HG03108 (cell line): ENCODE measurements at regions not wholly inside any gene's neighbourhood (a gene's known extent, or its start where the extent isn't known, plus 50 kb on each side); places are given as distances from the start of the nearest gene placed in this dataset.

Experiments used
- ATAC-seq: cut with Tn5 transposase; IDR thresholded peaks from one replicate; pipeline ENCODE4 v1.9.1; 2021; ENCODE audit warnings: moderate library complexity; ENCODE audit not compliant: unreplicated experiment

DNA sequence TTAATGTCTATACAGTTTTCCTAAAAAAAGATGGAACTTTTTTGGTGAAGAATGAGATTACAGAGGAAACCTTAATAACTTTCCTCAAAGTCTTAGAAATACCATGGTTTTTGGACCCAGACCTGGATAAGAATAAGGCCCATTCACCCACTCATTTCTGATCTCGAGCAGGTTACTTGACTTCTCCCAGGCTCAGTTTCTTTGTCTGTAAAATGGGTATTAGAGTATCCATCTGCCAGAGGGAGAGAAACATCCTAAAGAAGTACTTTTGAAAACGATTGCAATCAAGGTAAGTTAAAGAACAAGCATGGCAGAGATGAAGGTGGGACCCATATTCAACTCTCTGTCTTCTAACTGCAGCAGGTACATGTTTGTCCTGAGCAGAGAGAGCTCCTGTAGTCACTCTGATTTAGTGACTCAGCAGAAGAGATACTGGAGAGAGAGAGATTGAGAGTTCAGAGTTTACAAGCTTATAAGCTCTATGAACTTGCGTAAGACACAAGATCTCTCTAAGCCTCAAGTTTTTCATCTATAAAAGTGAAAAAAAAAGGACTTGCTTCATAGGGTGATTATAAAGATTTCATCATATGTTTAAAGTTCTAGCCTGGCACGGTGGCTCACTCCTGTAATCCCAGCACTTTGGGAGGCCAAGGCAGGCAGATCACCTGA lies 379.4 kb upstream of the SGCD start:
- ATAC-seq: no peak

DNA sequence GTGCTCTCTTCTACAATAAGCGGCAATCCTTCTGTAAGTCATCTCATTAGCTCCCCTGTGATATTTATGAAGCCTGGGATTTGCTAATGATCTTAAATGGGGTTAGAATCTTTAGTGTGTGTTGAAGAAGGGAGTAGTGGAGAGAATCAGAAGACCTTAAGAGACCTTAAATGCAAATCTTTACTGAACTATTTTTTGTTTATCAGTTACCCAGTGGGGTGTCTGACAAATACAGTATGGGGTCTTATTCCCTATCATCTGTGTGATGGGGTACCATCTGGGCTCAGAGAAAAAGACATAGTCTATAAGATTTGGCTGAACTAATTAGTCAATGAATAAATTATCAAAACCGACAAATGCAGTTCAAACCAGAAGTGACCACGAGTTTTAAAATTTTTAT lies 378.4 kb upstream of the SGCD start:
- ATAC-seq: no peak

- ATAC-seq: no peak
These were observed 374.4 kb upstream of the SGCD start for GRCh38 chr5:155952486-155953089.

DNA sequence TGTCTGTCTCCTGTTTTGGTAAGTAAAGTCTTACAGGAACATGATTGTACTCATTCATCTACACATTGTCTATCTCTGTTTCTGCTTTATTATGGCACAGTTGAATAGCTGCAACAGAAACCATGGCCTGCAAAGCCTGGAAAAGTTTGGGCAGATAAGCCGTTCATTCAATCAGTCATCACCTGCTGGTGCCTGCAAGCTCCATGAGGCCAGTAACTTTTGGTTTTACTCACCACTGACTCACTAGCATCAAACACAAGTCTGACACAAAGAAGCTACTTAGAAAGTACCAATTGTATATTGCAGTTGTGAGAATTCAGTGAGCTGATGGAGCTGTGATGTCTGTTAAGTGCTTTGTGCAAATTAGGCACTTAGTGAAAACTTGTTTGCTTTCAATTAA lies 373.6 kb upstream of the SGCD start:
- ATAC-seq: no peak

DNA sequence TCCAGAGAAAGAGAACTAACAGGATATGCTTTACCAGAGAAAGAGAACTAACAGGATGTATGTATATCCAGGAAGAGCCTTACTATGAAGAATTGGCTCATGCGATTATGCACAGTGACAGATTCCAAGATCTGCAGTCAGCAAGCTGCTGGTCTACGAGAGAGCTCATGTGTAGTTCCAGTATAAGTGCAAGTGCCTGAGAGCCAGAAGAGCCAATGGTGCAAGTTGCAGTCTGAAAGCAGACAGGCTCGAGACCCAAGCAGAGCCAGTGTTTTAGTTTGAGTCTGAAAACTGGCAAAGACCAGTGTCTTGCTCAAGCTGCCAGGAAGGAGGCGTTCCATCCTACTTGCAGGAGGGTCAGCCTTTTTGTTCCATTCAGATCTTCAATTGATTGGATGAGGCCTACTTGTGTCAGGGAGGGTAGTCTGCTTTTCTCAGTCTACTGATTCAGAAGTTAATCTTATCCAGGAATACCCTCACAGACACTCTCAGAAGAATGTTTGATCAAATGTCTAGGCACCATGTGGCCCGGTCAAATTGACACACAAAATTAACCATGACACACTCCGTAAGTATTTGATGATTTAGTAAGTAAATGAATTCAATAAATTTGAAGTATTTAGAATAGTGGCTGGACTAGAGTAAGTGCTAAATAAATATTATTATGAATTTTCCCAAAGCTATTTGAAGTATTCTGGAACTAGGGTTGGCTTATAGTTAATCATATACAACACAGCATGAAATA lies 372.1 kb upstream of the SGCD start:
- ATAC-seq: no peak

GRCh38 chr5:155957884-155958283 lies 369.1 kb upstream of the SGCD start:
- ATAC-seq: no peak

- no peak for ATAC-seq
These were observed 367.9 kb upstream of the SGCD start for GRCh38 chr5:155959082-155959481.

GRCh38 chr5:155960177-155960576 lies 366.8 kb upstream of the SGCD start:
- no peak for ATAC-seq

- no peak for ATAC-seq
These were observed 357.4 kb upstream of the SGCD start for GRCh38 chr5:155969537-155969936.

- ATAC-seq: no peak
These were observed 352.6 kb upstream of the SGCD start for GRCh38 chr5:155974369-155974768.

- no peak for ATAC-seq
These were observed 348.1 kb upstream of the SGCD start for GRCh38 chr5:155978850-155979249.

- no peak for ATAC-seq
These were observed 344.6 kb upstream of the SGCD start for GRCh38 chr5:155982354-155982753.

DNA sequence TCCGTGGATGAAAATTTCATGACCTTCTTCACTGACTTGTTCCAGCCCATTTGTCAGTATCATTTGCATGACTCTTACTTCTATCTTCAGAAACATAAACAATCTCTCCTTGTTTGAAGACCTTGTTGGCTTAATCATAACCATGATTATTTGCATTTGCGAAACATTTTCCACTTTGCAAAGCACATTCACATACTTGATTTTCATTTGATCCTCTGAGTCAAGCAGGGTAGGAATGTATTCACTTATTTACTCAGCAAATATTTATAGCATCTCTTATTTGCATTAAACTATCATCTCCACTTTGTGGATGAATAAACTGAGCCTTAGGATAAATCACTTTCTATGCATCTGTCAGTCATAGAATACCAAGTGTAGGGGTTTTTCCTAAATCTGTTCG lies 343.0 kb upstream of the SGCD start:
- ATAC-seq: no peak

- ATAC-seq: no peak
These were observed 339.6 kb upstream of the SGCD start for GRCh38 chr5:155987265-155987810.

GRCh38 chr5:155989879-155990278 lies 337.1 kb upstream of the SGCD start:
- ATAC-seq: no peak

- no peak for ATAC-seq
These were observed 330.8 kb upstream of the SGCD start for GRCh38 chr5:155996123-155996522.

DNA sequence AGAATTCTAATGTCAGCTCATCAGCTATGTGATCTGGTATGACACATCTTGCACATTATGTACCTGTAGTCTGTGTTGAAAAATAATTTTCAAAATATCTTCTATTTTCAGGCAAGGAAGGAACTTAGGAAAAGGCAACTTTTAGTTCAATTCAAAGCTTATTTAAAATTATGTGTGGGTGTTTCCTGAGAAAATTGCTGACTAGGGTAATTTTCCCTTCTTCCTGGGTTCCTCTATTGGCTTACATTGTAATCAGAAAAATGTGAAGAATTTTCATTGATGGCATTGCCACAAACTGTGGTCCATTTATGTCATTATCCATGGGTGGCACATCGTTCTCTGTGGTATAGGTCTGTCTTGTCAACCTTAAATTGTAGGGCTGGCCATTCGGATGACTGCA lies 328.7 kb upstream of the SGCD start:
- no peak for ATAC-seq

GRCh38 chr5:156000115-156000514 lies 326.8 kb upstream of the SGCD start:
- no peak for ATAC-seq

GRCh38 chr5:156004754-156005153 lies 322.2 kb upstream of the SGCD start:
- no peak for ATAC-seq

GRCh38 chr5:156006026-156006647 lies 320.8 kb upstream of the SGCD start:
- ATAC-seq: no peak

DNA sequence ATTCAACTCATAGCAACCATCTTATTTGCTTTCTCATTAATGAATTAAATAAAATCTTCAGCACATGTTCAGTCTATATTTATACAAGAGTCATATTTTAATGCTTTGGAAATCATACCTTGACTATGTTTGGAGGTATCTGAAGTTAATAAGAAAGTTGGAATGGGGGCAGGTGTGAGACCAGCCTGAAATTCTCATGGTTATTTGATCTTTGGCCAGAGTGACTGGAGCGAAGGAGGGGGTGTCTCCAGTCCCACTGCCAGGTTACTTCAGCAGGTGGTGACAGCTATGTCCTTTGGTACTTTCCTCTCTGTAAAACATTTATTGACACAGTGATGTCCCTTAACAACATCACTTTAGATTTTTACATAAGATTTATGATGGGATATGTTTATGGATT lies 318.1 kb upstream of the SGCD start:
- ATAC-seq: no peak

DNA sequence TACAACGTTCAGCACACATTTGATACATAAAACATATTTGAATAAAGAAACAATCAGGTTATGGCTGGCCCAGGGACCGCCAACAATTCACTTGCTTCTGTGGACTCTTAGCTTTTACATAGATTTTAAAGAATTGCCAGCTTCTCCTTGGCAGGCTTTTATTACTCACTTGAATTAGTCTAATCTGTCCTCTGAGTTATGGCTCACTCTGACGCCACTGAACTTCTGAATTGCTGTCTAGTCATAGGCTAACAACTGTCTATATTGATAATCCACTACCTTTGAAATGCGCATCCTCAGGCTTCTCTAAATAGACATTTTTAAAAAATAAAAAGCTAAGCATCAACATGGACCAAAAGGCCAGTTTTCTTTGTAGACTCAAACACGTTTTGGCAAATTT lies 317.4 kb upstream of the SGCD start:
- ATAC-seq: no peak
